ENCODE measurements at regions not wholly inside any gene's neighbourhood (a gene's known extent, or its start where the extent isn't known, plus 50 kb on each side); places are given as distances from the start of the nearest gene placed in this dataset.
A peak's percentile ranks its signal among the peaks of the same experiment; 100 is the strongest.

DNA sequence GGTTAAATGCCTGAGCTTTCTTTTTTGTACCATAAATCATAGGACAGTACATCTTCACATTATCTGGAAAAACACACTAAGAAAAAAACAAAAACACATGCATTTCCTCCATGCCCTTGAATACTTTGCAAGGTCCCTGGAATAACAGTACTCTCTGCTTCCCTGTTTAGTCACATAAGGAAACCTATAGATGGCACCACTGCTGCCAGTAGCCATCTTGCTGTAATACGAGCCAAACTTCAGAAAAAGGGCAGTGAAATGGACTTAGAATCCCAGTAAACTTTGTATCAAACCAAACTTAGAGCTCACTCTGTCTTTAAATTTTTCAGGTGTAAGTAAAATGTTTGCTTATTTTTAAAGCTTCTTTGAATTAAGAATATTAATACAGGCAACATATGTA lies 435.5 kb downstream of the KCNJ2 start:
- ChIA-PET POLR2A (no interaction called here), CTCF (interaction anchor here (0.5 to 0.8 kb wide), 2 partner anchors 17 to 1451 kb away, joined by 3 read pairs; no protein-coding TSS in a partner anchor)
- Histone ChIP-seq H4K20me1 (replicated peaks; ENCODE audit: control insufficient read depth, extremely low read depth, insufficient read depth, low read length) (no peaks in the 10 kb centered on the region), H3K9me3 (replicated peaks; ENCODE audit: control insufficient read depth, insufficient read depth, low read length) (no peaks in the 10 kb centered on the region), H3K36me3 (ENCODE audit: control insufficient read depth in 2 of 2, extremely low read depth in 1 of 2, insufficient read depth in 2 of 2, low read length in 2 of 2) (no peaks in the 10 kb centered on the region), H3K27me3 (ENCODE audit: control insufficient read depth in 2 of 2, insufficient read depth in 2 of 2, low read length in 2 of 2) (no peaks in the 10 kb centered on the region), H3K79me2 (ENCODE audit: control insufficient read depth, insufficient read depth, low read length) (no peaks in the 10 kb centered on the region), H3K4me1 (ENCODE audit: control insufficient read depth, extremely low read depth, insufficient read depth, low read length) (no peaks in the 10 kb centered on the region), H3K27ac (ENCODE audit: insufficient read depth, low read depth, low read length) (no peak overlapping the region), H3K4me3 (replicated peaks in 1 of 3; ENCODE audit: insufficient read depth in 1 of 3, low read depth in 1 of 3, low read length in 3 of 3) (no peak overlapping the region), H3K9ac (replicated peaks; ENCODE audit: extremely low read depth, insufficient read depth, low read length) (no peak overlapping the region), H3K4me2 (ENCODE audit: insufficient read depth, low read length) (no peak overlapping the region), H2AFZ (ENCODE audit: low read depth, low read length) (no peak overlapping the region), H3K9me1 (replicated peaks; ENCODE audit: control insufficient read depth, extremely low read depth, insufficient read depth, low read length) (no peaks in the 10 kb centered on the region)
- dilution Hi-C loops (cut with MboI; ENCODE audit: extremely low pct_ligation_motif_present, low sequenced_read_pairs): no loop called here
- DNase-seq (ENCODE audit: low read depth, low spot score) (no peak), FAIRE-seq (peak; percentile 38)
- intact Hi-C loops (cut with micrococcal nuclease): no loop called here
- no TSS peak for BruUV-seq (replicated peaks)
- TF ChIP-seq POLR2AphosphoS5 (IDR thresholded peaks at IDR 0.05; ENCODE audit: insufficient read depth, low read depth, low read length) (no peak), MYC (IDR thresholded peaks at IDR 0.05; ENCODE audit: low read depth, low read length) (no peak), POLR2A (IDR thresholded peaks at IDR 0.05; ENCODE audit: low read depth, low read length) (no peak), FOS (IDR thresholded peaks at IDR 0.05; ENCODE audit: borderline replicate concordance, insufficient read depth, low read length) (no peak), JUN (IDR thresholded peaks at IDR 0.05; ENCODE audit: borderline replicate concordance, insufficient read depth, insufficient read length, low read depth) (no peak), EZH2 (IDR thresholded peaks at IDR 0.05; ENCODE audit: borderline replicate concordance, low read depth, low read length, severe bottlenecking) (no peak), GATA2 (IDR thresholded peaks at IDR 0.05; ENCODE audit: insufficient read depth, insufficient read length, low read depth, low read length) (no peak)
- TF ChIP-seq, protein P1, sequence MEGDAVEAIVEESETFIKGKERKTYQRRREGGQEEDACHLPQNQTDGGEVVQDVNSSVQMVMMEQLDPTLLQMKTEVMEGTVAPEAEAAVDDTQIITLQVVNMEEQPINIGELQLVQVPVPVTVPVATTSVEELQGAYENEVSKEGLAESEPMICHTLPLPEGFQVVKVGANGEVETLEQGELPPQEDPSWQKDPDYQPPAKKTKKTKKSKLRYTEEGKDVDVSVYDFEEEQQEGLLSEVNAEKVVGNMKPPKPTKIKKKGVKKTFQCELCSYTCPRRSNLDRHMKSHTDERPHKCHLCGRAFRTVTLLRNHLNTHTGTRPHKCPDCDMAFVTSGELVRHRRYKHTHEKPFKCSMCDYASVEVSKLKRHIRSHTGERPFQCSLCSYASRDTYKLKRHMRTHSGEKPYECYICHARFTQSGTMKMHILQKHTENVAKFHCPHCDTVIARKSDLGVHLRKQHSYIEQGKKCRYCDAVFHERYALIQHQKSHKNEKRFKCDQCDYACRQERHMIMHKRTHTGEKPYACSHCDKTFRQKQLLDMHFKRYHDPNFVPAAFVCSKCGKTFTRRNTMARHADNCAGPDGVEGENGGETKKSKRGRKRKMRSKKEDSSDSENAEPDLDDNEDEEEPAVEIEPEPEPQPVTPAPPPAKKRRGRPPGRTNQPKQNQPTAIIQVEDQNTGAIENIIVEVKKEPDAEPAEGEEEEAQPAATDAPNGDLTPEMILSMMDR (IDR thresholded peaks at IDR 0.05; ENCODE audit: extremely low read depth in 1 of 2, insufficient read depth in 1 of 2, low read depth in 1 of 2, low read length in 2 of 2): no peak
- TF ChIP-seq, protein P2, sequence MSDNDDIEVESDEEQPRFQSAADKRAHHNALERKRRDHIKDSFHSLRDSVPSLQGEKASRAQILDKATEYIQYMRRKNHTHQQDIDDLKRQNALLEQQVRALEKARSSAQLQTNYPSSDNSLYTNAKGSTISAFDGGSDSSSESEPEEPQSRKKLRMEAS (IDR thresholded peaks at IDR 0.05; ENCODE audit: insufficient read depth, insufficient read length): no peak

All from endothelial cell of umbilical vein (primary cell).